Parathyroid adenoma (tissue), 2 donors: ENCODE measurements at regions not wholly inside any gene's neighbourhood (a gene's known extent, or its start where the extent isn't known, plus 50 kb on each side); places are given as distances from the start of the nearest gene placed in this dataset.

ENCODE experiments used
- H2AFZ ChIP-seq: fragments of 300-600 bp; sonication (generic); one replicate; pipeline ENCODE4 v1.7.0; 2017; ENCODE audit warnings: antibody characterized with exemption, mild to moderate bottlenecking
- H3K27ac ChIP-seq: fragments of 300-600 bp; sonication (generic); one replicate; pipeline ENCODE4 v1.7.0; 2017
- H3K27me3 ChIP-seq: fragments of 300-600 bp; sonication (generic); one replicate; pipeline ENCODE4 v1.7.0; 2017; ENCODE audit warnings: low read length; ENCODE audit not compliant: control insufficient read depth, insufficient read depth
- H3K36me3 ChIP-seq: fragments of 300-600 bp; sonication (generic); one replicate; pipeline ENCODE4 v1.7.0; 2017; ENCODE audit warnings: low read length; ENCODE audit not compliant: control insufficient read depth, insufficient read depth
- H3K4me1 ChIP-seq: fragments of 300-600 bp; sonication (generic); one replicate; pipeline ENCODE4 v1.7.0; 2017; ENCODE audit warnings: control low read depth
- H3K4me2 ChIP-seq: fragments of 300-600 bp; sonication (generic); one replicate; pipeline ENCODE4 v1.7.0; 2017; ENCODE audit warnings: low read length
- H3K4me3 ChIP-seq: fragments of 300-600 bp; sonication (generic); one replicate; pipeline ENCODE4 v1.7.0; 2017; ENCODE audit warnings: low read depth, low read length
- H3K79me2 ChIP-seq: fragments of 300-600 bp; sonication (generic); one replicate; pipeline ENCODE4 v1.7.0; 2017; ENCODE audit warnings: control low read depth
- H3K9ac ChIP-seq: fragments of 300-600 bp; sonication (generic); one replicate; pipeline ENCODE4 v1.7.0; 2017; ENCODE audit warnings: mild to moderate bottlenecking
- H3K9me3 ChIP-seq: fragments of 300-600 bp; sonication (generic); one replicate; pipeline ENCODE4 v1.7.0; 2017; ENCODE audit warnings: low read length; ENCODE audit not compliant: control insufficient read depth
- TF ChIP-seq, protein P1 (sequence below): fragments of 300-600 bp; sonication (generic); IDR thresholded peaks from one replicate; pipeline ENCODE4 v1.7.0; 2017; ENCODE audit warnings: antibody characterized with exemption, mild to moderate bottlenecking
- donor health status: primary hyperparathyroidism.

DNA sequence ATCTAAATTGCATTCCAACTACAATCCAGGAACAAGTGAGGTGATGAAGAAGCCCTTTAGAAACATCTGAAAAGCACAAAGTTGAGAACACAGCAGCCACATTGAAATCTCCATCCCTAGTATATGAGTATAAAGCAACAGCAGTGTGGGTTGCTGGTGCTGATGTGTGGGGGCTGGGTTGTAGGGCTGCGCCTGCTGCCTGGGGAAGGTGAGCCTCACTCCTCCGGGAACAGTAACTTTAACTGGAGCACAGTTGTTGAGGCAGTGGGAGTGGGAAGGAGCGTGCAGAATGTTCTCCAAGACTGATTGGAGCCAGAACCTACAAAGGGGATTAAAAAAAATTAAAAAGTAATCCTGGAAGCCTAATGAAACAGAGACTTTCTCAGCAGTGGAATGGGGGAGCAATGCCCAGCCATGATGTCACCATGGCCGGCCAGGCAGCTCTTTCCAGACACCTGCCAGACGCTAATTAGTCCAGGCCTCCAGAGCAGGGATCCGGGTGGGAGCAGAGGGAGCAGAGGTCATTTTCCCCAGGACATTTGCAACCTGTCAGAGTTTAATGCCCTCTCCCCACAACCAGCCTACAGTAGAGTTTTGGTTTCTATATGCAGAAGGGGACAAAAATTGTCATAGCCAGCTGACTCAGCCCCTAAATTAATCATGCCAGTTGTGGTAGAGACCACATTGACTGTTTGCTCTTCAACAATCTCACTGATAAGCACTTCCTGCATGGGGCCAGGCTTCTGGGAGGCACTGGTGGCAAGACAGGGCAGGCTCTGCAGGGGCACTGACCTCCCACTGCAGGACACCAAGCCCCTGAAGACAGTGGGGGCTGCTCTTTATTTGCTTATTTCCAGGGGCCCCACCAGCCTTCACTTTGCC is 133.0 kb upstream of the ZNF32 start:
- no peaks in the 10 kb centered on the region for H3K79me2 ChIP-seq
- no peak overlapping the region for H2AFZ ChIP-seq
- H3K4me2 ChIP-seq, result no peak overlapping the region
- H3K9ac ChIP-seq, result no peak overlapping the region
- H3K27ac ChIP-seq, result no peak overlapping the region
- no peak overlapping the region for H3K4me3 ChIP-seq
- no peaks in the 10 kb centered on the region for H3K27me3 ChIP-seq
- TF ChIP-seq, protein P1, sequence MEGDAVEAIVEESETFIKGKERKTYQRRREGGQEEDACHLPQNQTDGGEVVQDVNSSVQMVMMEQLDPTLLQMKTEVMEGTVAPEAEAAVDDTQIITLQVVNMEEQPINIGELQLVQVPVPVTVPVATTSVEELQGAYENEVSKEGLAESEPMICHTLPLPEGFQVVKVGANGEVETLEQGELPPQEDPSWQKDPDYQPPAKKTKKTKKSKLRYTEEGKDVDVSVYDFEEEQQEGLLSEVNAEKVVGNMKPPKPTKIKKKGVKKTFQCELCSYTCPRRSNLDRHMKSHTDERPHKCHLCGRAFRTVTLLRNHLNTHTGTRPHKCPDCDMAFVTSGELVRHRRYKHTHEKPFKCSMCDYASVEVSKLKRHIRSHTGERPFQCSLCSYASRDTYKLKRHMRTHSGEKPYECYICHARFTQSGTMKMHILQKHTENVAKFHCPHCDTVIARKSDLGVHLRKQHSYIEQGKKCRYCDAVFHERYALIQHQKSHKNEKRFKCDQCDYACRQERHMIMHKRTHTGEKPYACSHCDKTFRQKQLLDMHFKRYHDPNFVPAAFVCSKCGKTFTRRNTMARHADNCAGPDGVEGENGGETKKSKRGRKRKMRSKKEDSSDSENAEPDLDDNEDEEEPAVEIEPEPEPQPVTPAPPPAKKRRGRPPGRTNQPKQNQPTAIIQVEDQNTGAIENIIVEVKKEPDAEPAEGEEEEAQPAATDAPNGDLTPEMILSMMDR, result no peak
- no peaks in the 10 kb centered on the region for H3K36me3 ChIP-seq
- H3K9me3 ChIP-seq, result no peaks in the 10 kb centered on the region
- H3K4me1 ChIP-seq, result no peaks in the 10 kb centered on the region

DNA sequence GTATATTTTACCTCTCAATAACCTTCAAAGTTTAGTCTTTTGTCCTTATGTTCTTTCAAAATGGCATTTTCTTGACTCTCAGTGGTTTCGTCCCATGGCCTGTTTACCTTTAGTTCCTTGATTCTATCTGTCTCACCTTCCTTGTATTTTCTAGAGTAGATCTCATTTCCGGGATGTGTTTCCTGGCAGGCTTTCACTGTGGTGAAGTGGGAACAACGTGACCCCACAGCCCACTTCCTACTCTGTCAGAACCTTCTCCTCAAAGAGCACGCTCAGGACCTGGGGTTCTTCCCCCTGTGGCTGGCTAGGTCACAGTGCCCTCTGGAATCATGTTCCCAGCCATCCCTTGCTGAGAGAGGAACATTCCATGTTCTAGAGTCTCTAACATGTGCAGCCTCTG is 129.9 kb upstream of the ZNF32 start:
- no peak overlapping the region for H3K4me2 ChIP-seq
- no peaks in the 10 kb centered on the region for H3K4me1 ChIP-seq
- no peaks in the 10 kb centered on the region for H3K36me3 ChIP-seq
- no peak overlapping the region for H3K9ac ChIP-seq
- no peaks in the 10 kb centered on the region for H3K79me2 ChIP-seq
- H3K27me3 ChIP-seq, result no peaks in the 10 kb centered on the region
- H3K27ac ChIP-seq, result no peak overlapping the region
- no peak overlapping the region for H2AFZ ChIP-seq
- TF ChIP-seq, protein P1, result no peak
- H3K4me3 ChIP-seq, result no peak overlapping the region
- no peaks in the 10 kb centered on the region for H3K9me3 ChIP-seq

DNA sequence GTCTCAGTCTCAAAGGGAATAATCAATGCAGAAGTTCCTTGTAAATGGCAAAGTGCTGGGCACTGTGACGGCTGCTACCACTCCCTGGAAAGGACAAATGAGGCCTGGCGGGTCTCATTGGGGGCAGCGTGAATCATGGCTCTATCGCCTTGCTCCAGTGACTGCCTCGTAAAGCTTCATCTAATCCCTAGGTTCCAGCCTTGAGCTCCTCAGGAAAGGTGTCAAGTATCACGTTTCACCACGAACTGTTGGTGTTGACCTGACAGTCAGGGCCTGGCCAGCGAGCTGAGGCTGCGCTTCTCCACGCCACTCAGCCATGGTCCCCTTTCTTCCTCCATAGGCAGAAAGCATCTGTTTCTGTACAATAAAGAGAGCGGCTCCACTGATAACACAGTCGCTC is 126.7 kb upstream of the ZNF32 start:
- Histone ChIP-seq H3K4me1 (no peaks in the 10 kb centered on the region), H3K9me3 (no peaks in the 10 kb centered on the region), H3K79me2 (no peaks in the 10 kb centered on the region), H3K27ac (no peak overlapping the region), H2AFZ (no peak overlapping the region), H3K27me3 (no peaks in the 10 kb centered on the region), H3K4me2 (no peak overlapping the region), H3K36me3 (no peaks in the 10 kb centered on the region), H3K4me3 (no peak overlapping the region), H3K9ac (no peak overlapping the region)
- TF ChIP-seq, protein P1, result no peak

DNA sequence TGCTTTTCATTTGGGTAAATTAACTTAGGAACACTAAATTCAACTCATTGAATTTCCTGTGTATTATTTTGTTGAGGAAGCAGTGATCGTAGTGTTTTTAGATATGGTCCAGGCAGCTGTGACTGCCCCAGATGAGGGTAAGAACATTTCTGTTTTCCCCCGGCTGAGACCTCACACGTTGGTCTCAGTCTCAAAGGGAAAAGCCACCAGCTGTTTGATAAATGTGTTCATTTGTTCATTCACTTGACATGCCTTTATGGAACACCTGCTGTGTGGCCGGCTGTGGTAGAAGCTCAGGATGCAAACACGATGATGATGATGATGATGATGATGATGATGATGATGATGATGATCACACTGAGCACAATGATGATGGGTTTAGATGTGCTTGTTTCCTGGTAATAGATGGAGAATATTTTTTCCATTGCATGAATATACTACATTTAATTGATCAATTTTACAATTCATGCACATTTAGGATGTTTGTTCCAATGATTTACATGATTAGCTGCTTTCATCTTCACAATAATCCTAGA is 125.6 kb upstream of the ZNF32 start:
- Histone ChIP-seq H3K36me3 (no peaks in the 10 kb centered on the region), H3K4me2 (no peak overlapping the region), H3K9ac (no peak overlapping the region), H3K4me1 (no peaks in the 10 kb centered on the region), H2AFZ (no peak overlapping the region), H3K4me3 (no peak overlapping the region), H3K27ac (no peak overlapping the region), H3K9me3 (no peaks in the 10 kb centered on the region), H3K27me3 (no peaks in the 10 kb centered on the region), H3K79me2 (no peaks in the 10 kb centered on the region)
- TF ChIP-seq, protein P1, result no peak

DNA sequence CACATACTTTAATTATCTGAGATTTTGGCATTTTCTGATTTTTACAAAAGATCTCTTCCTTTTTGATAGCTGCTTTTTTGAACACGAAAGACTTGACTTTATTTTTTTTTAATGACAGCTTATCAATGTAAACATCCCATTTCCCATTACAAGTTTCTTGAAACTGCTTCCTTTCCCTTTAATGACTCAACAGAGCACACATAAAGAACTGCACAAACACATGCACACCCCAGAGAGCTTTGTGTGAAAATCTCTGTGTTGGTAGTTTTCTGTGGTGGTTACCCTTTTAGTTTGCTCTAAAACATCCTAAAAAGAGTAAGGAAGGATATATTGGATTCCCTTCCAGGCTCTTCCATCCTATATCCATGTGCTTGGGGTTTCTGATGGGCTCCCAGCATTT is 125.1 kb upstream of the ZNF32 start:
- Histone ChIP-seq H2AFZ (no peak overlapping the region), H3K9ac (no peak overlapping the region), H3K9me3 (no peaks in the 10 kb centered on the region), H3K4me1 (no peaks in the 10 kb centered on the region), H3K79me2 (no peaks in the 10 kb centered on the region), H3K27ac (no peak overlapping the region), H3K27me3 (no peaks in the 10 kb centered on the region), H3K36me3 (no peaks in the 10 kb centered on the region), H3K4me3 (no peak overlapping the region), H3K4me2 (no peak overlapping the region)
- TF ChIP-seq, protein P1, result no peak
